OCI-LY3 (cell line): ENCODE measurements at regions not wholly inside any gene's neighbourhood (a gene's known extent, or its start where the extent isn't known, plus 50 kb on each side); places are given as distances from the start of the nearest gene placed in this dataset.
"Not testable (repeated sequence)": the region's sequence is repeated elsewhere in the genome, so short reads cannot be mapped to it uniquely, and the experiment has no call there.

Experiments used
- H2AFZ ChIP-seq: fragments of 200-600, 300-600 bp; shearing (Covaris generic); 2 replicates; pipeline ENCODE4 v1.6.0; 2014; ENCODE audit warnings: antibody characterized with exemption, low read depth, low read length
- H3K27ac ChIP-seq: fragments of 200-600, 300-600 bp; sonication (generic); 2 replicates; pipeline ENCODE4 v1.5.1; 2014; ENCODE audit warnings: mild to moderate bottlenecking, low read length, moderate library complexity, mixed read lengths
- H3K27me3 ChIP-seq: fragments of 200-600, 300-600 bp; sonication (generic); 2 replicates; pipeline ENCODE4 v1.6.1; 2014; ENCODE audit warnings: low read depth, low read length, mixed read lengths
- H3K36me3 ChIP-seq: fragments of 200-600, 300-600 bp; sonication (generic); replicated peaks from 2 replicates; pipeline ENCODE3; 2014; ENCODE audit warnings: low read depth, low read length, mixed read lengths
- H3K4me1 ChIP-seq: fragments of 300-600, 200-600 bp; sonication (generic); 2 replicates; pipeline ENCODE4 v1.6.1; 2014; ENCODE audit warnings: low read length, mixed read lengths
- H3K4me2 ChIP-seq: fragments of 200-600, 300-600 bp; sonication (generic); 2 replicates; pipeline ENCODE4 v1.6.1; 2014; ENCODE audit warnings: low read length, mixed read lengths
- H3K4me3 ChIP-seq: fragments of 300-600, 200-600 bp; sonication (generic); 2 replicates; pipeline ENCODE4 v1.5.1; 2014; ENCODE audit warnings: antibody characterized with exemption, mild to moderate bottlenecking, low read length, moderate library complexity
- H3K79me2 ChIP-seq: fragments of 300-600, 200-600 bp; shearing (Covaris generic); 2 replicates; pipeline ENCODE4 v1.6.1; 2014; ENCODE audit warnings: mild to moderate bottlenecking, low read length, mixed read lengths
- H3K9ac ChIP-seq: fragments of 300-600, 200-600 bp; shearing (Covaris generic); 2 replicates; pipeline ENCODE4 v1.6.0; 2014; ENCODE audit warnings: mild to moderate bottlenecking, low read length, moderate library complexity
- H3K9me3 ChIP-seq: fragments of 200-600, 300-600 bp; shearing (Covaris generic); 2 replicates; pipeline ENCODE4 v1.6.1; 2014; ENCODE audit warnings: low read length, mixed read lengths; ENCODE audit not compliant: insufficient read depth
- H4K20me1 ChIP-seq: fragments of 200-600, 300-600 bp; sonication (generic); 2 replicates; pipeline ENCODE4 v1.6.1; 2016; ENCODE audit warnings: low read length, mixed read lengths; ENCODE audit not compliant: insufficient read depth
- CTCF ChIP-seq: fragments of 200-600, 300-600 bp; sonication (generic); IDR thresholded peaks from 2 replicates; pipeline ENCODE4 v1.5.1; 2014; ENCODE audit warnings: antibody characterized with exemption, low read length, low read depth

GRCh38 chr9:39809401-39810226 is 454.1 kb downstream of the SPATA31A1 start:
- not testable (repeated sequence) for H3K4me1 ChIP-seq, H3K9me3 ChIP-seq, H3K27me3 ChIP-seq, H3K79me2 ChIP-seq, H3K36me3 ChIP-seq, H4K20me1 ChIP-seq
- H3K27ac ChIP-seq, result peak overlapping the region; percentile 62
- peak overlapping the region; percentile 77; the same call in 1 of the 2 replicates for H2AFZ ChIP-seq
- H3K4me2 ChIP-seq, result peak overlapping the region; percentile 64
- H3K9ac ChIP-seq, result peak overlapping the region; percentile 70
- peak overlapping the region; percentile 77 for H3K4me3 ChIP-seq

GRCh38 chr9:39810401-39810800 is 454.9 kb downstream of the SPATA31A1 start:
- H3K27me3 ChIP-seq, H3K9me3 ChIP-seq, H3K4me1 ChIP-seq, H2AFZ ChIP-seq, H3K36me3 ChIP-seq, H3K79me2 ChIP-seq, H3K4me3 ChIP-seq, H3K4me2 ChIP-seq, H3K9ac ChIP-seq, H4K20me1 ChIP-seq, H3K27ac ChIP-seq: not testable (repeated sequence)

GRCh38 chr9:39811615-39812014 is 456.1 kb downstream of the SPATA31A1 start:
- not testable (repeated sequence) for H3K4me3 ChIP-seq

GRCh38 chr9:39828457-39828856 is 473.0 kb downstream of the SPATA31A1 start:
- not testable (repeated sequence) for H3K27me3 ChIP-seq, H2AFZ ChIP-seq, H3K27ac ChIP-seq, H3K36me3 ChIP-seq, H3K4me2 ChIP-seq, H3K4me1 ChIP-seq, H4K20me1 ChIP-seq, H3K4me3 ChIP-seq, H3K9ac ChIP-seq, H3K9me3 ChIP-seq, H3K79me2 ChIP-seq
- TF ChIP-seq CTCF, result peak; percentile 14; the same call in 1 of the 2 replicates

More at GRCh38 chr9:39811615-39812014, 456.1 kb downstream of the SPATA31A1 start:
- H3K9ac ChIP-seq, H3K79me2 ChIP-seq, H3K4me1 ChIP-seq, H2AFZ ChIP-seq, H3K27ac ChIP-seq, H3K27me3 ChIP-seq, H3K9me3 ChIP-seq, H4K20me1 ChIP-seq, H3K36me3 ChIP-seq, H3K4me2 ChIP-seq: not testable (repeated sequence)
